Fibroblast of upper back skin (primary cell): ENCODE measurements at regions not wholly inside any gene's neighbourhood (a gene's known extent, or its start where the extent isn't known, plus 50 kb on each side); places are given as distances from the start of the nearest gene placed in this dataset.

ENCODE experiments used
- DNase-seq: peaks from one replicate; pipeline ENCODE4 v3.0.0-alpha.2; 2013

- no peak for DNase-seq
Observed at GRCh38 chr12:125606312-125606711, 541.1 kb downstream of the AACS start.

- DNase-seq, result no peak
Observed at GRCh38 chr12:125610292-125610691, 545.1 kb downstream of the AACS start.

- no peak for DNase-seq
Observed at GRCh38 chr12:125610971-125611370, 545.7 kb downstream of the AACS start.

- no peak for DNase-seq
Observed at GRCh38 chr12:125614058-125614457, 548.8 kb downstream of the AACS start.

- DNase-seq, result no peak
Observed at GRCh38 chr12:125619723-125620122, 554.5 kb downstream of the AACS start.

- no peak for DNase-seq
Observed at GRCh38 chr12:125633686-125634085, 568.5 kb downstream of the AACS start.

- DNase-seq, result no peak
Observed at GRCh38 chr12:125634813-125635212, 569.6 kb downstream of the AACS start.

- no peak for DNase-seq
Observed at GRCh38 chr12:125639826-125640225, 574.6 kb downstream of the AACS start.

- no peak for DNase-seq
Observed at GRCh38 chr12:125643055-125643454, 577.8 kb downstream of the AACS start.

- no peak for DNase-seq
Observed at GRCh38 chr12:125645724-125646123, 580.5 kb downstream of the AACS start.

- no peak for DNase-seq
Observed at GRCh38 chr12:125650587-125650986, 585.4 kb downstream of the AACS start.

- no peak for DNase-seq
Observed at GRCh38 chr12:125651625-125652024, 586.4 kb downstream of the AACS start.

GRCh38 chr12:125652681-125653080, 587.4 kb downstream of the AACS start:
- no peak for DNase-seq

- no peak for DNase-seq
Observed at GRCh38 chr12:125657681-125658080, 592.4 kb downstream of the AACS start.

- no peak for DNase-seq
Observed at GRCh38 chr12:125674554-125675338, 609.5 kb downstream of the AACS start.

- no peak for DNase-seq
Observed at GRCh38 chr12:125676366-125676765, 611.1 kb downstream of the AACS start.

GRCh38 chr12:125677829-125678228, 612.6 kb downstream of the AACS start:
- no peak for DNase-seq

- no peak for DNase-seq
Observed at GRCh38 chr12:125678589-125678993, 613.4 kb downstream of the AACS start.

- no peak for DNase-seq
Observed at GRCh38 chr12:125683748-125684381, 618.6 kb downstream of the AACS start.

GRCh38 chr12:125684968-125685790, 619.9 kb downstream of the AACS start:
- no peak for DNase-seq

GRCh38 chr12:125685915-125686314, 620.7 kb downstream of the AACS start:
- no peak for DNase-seq

GRCh38 chr12:125687403-125687802, 622.2 kb downstream of the AACS start:
- DNase-seq, result no peak

- DNase-seq, result no peak
Observed at GRCh38 chr12:125687820-125688219, 622.6 kb downstream of the AACS start.

GRCh38 chr12:125688223-125688622, 623.0 kb downstream of the AACS start:
- DNase-seq, result no peak
